ENCODE measurements at regions not wholly inside any gene's neighbourhood (a gene's known extent, or its start where the extent isn't known, plus 50 kb on each side); places are given as distances from the start of the nearest gene placed in this dataset.

DNA sequence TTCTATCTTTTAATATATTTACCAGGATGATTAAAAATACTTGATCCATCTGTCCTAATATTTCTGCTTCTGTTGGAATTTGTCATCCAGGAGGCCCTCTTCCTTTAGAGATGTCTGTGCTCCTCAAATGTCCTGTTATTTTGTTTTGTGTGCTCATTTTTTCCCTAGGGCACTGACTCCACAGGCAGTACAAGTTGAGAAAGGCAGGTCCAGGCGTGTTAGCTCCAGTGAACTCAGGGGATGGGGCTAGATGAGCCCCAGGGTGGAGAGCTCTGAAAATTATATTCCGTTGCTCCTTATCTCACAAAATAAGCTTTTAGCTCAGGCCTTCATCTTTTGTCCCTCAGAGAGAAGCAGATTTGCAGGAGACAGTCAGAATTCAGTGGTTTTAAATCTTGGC is 105.7 kb downstream of the SLC4A3 start:
- TF ChIP-seq, protein P1, sequence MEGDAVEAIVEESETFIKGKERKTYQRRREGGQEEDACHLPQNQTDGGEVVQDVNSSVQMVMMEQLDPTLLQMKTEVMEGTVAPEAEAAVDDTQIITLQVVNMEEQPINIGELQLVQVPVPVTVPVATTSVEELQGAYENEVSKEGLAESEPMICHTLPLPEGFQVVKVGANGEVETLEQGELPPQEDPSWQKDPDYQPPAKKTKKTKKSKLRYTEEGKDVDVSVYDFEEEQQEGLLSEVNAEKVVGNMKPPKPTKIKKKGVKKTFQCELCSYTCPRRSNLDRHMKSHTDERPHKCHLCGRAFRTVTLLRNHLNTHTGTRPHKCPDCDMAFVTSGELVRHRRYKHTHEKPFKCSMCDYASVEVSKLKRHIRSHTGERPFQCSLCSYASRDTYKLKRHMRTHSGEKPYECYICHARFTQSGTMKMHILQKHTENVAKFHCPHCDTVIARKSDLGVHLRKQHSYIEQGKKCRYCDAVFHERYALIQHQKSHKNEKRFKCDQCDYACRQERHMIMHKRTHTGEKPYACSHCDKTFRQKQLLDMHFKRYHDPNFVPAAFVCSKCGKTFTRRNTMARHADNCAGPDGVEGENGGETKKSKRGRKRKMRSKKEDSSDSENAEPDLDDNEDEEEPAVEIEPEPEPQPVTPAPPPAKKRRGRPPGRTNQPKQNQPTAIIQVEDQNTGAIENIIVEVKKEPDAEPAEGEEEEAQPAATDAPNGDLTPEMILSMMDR (IDR thresholded peaks at IDR 0.05): no peak
- TF ChIP-seq ZFX (IDR thresholded peaks at IDR 0.05; ENCODE audit: borderline replicate concordance): no peak

Data from 22Rv1 (cell line).